ENCODE measurements at regions not wholly inside any gene's neighbourhood (a gene's known extent, or its start where the extent isn't known, plus 50 kb on each side); places are given as distances from the start of the nearest gene placed in this dataset.

DNA sequence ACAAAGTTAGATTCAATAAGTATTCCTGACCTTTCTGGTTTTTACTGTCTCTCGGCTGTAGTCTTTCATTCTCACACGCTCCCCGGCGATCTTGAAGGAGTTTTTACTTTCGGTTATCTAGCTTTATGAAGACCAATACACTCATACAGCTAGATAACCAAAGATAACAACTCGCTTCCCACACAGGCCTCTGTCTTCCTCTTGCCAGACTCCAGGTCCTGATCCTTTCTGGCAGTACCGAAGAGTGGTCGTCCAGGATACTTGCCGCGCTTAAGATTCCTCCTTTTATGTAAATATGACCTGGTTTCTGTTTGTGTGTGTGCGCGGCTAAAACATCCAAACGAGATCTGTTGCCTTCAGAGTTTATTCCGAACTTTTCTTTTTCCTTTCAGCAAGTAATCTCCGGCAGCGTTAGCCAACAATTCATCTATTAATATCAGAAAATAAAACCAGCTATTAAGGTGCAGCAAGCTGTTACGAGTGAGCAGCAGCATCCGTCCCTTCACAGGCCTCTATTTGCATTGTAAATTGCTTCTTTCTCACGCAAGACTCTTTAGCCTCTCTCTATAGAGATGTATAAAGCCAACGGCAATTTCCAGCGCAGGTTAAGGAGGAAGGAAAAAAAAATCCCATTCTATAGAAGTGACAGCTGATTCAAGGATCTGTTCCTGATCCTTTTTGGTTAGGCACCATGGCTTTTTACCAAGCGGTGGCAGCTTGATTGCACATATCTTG, 216.1 kb downstream of the MEF2C start:
- H3K56ac ChIP-seq (ENCODE audit: extremely low read depth, insufficient read depth, low read length): no peak overlapping the region
- H3K4ac ChIP-seq (ENCODE audit: low read depth, low read length): no peak overlapping the region
- no peaks in the 10 kb centered on the region for H3K36me3 ChIP-seq (ENCODE audit: control insufficient read depth, insufficient read depth, low read length)
- in situ Hi-C loops (cut with MboI; ENCODE audit: low sequenced_read_pairs) (no loop called here), dilution Hi-C loops (cut with HindIII; ENCODE audit: low sequenced_read_pairs, unreplicated experiment) (no loop called here), intact Hi-C loops (cut with micrococcal nuclease) (no loop called here)
- POLR2A ChIA-PET (ENCODE audit: unreplicated experiment): interaction anchor here (0.6 kb wide), 1 partner anchor 58 kb away, joined by 8 read pairs; no protein-coding TSS in a partner anchor
- no peak overlapping the region for H4K8ac ChIP-seq (ENCODE audit: low read depth in 2 of 2, low read length in 2 of 2)
- no peak overlapping the region for H2BK15ac ChIP-seq (ENCODE audit: low read depth, low read length)
- no peak overlapping the region for H2AFZ ChIP-seq (replicated peaks; ENCODE audit: low read length, poor library complexity)
- H3K4me1 ChIP-seq (ENCODE audit: control insufficient read depth, insufficient read depth, low read length): no peaks in the 10 kb centered on the region
- H3K27ac ChIP-seq (ENCODE audit: insufficient read depth, low read length): no peak overlapping the region
- CTCF ChIA-PET: interaction anchor here (0.6 to 0.7 kb wide), 2 partner anchors 17 to 829 kb away, joined by 3 read pairs; no protein-coding TSS in a partner anchor
- no peak overlapping the region for H2BK20ac ChIP-seq (ENCODE audit: low read depth, low read length)
- WGBS, 2 experiments (ENCODE audit: extremely low coverage in 2 of 2, insufficient read length in 1 of 2): 6% methylated on average over 5 of the region's 22 CpGs; no CpG with 5 or more reads in 1 of the 2 experiments
- H3K14ac ChIP-seq (replicated peaks; ENCODE audit: low read depth, low read length): no peak overlapping the region
- H4K5ac ChIP-seq (ENCODE audit: low read depth, low read length): no peak overlapping the region
- BruUV-seq (replicated peaks): no TSS peak
- peak overlapping the region; percentile 94 for H3K4me2 ChIP-seq (ENCODE audit: low read depth, low read length)
- H3K9me3 ChIP-seq (ENCODE audit: control insufficient read depth, insufficient read depth, low read length): peaks cover 6% of the 10 kb centered on the region; the same call in 1 of the 2 replicates
- no peak overlapping the region for H2AK9ac ChIP-seq (replicated peaks; ENCODE audit: low read depth, low read length, poor library complexity)
- no peaks in the 10 kb centered on the region for H3K9me1 ChIP-seq (ENCODE audit: insufficient read depth, low read length)
- no peak overlapping the region for H3K18ac ChIP-seq (ENCODE audit: low read depth, low read length)
- no peak overlapping the region for H2BK5ac ChIP-seq (ENCODE audit: low read depth, low read length, poor library complexity, severe bottlenecking)
- peak overlapping the region; percentile 52 for H3K4me3 ChIP-seq (ENCODE audit: insufficient read depth, low read depth, low read length)
- no peaks in the 10 kb centered on the region for H4K20me1 ChIP-seq (ENCODE audit: insufficient read depth, low read length)
- no peak overlapping the region for H3K23ac ChIP-seq (ENCODE audit: low read depth, low read length)
- H3K9ac ChIP-seq (ENCODE audit: low read depth, low read length): peak overlapping the region; percentile 36; the same call in 1 of the 2 replicates
- ATAC-seq (ENCODE audit: low read depth) (peak; percentile 56), DNase-seq (peak; percentile 15)
- TF ChIP-seq, protein P1, sequence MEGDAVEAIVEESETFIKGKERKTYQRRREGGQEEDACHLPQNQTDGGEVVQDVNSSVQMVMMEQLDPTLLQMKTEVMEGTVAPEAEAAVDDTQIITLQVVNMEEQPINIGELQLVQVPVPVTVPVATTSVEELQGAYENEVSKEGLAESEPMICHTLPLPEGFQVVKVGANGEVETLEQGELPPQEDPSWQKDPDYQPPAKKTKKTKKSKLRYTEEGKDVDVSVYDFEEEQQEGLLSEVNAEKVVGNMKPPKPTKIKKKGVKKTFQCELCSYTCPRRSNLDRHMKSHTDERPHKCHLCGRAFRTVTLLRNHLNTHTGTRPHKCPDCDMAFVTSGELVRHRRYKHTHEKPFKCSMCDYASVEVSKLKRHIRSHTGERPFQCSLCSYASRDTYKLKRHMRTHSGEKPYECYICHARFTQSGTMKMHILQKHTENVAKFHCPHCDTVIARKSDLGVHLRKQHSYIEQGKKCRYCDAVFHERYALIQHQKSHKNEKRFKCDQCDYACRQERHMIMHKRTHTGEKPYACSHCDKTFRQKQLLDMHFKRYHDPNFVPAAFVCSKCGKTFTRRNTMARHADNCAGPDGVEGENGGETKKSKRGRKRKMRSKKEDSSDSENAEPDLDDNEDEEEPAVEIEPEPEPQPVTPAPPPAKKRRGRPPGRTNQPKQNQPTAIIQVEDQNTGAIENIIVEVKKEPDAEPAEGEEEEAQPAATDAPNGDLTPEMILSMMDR (conservative IDR thresholded peaks at IDR 0.05; ENCODE audit: low read depth, low read length): no peak
- TF ChIP-seq SMC3 (IDR thresholded peaks at IDR 0.05; ENCODE audit: low read depth, low read length): no peak
- TF ChIP-seq CHD1 (IDR thresholded peaks at IDR 0.05; ENCODE audit: low read depth, low read length): no peak
- TF ChIP-seq CEBPB (IDR thresholded peaks at IDR 0.05; ENCODE audit: low read depth, low read length): no peak
- no peak for TF ChIP-seq RAD21 (IDR thresholded peaks at IDR 0.05; ENCODE audit: low read length)
- no peak for TF ChIP-seq RFX5 (IDR thresholded peaks at IDR 0.05; ENCODE audit: low read depth, low read length)
- H2AK5ac ChIP-seq (ENCODE audit: low read depth, low read length): no peak overlapping the region
- no peaks in the 10 kb centered on the region for H3K79me1 ChIP-seq (ENCODE audit: low read depth in 1 of 2, low read length in 2 of 2)
- peaks cover 59% of the 10 kb centered on the region for H3K27me3 ChIP-seq (ENCODE audit: control insufficient read depth, insufficient read depth, low read length)
- H2BK120ac ChIP-seq (ENCODE audit: low read depth, low read length): no peak overlapping the region
- no peak overlapping the region for H4K91ac ChIP-seq (ENCODE audit: insufficient read depth, low read depth, low read length)

Data from IMR-90 (cell line).